ENCODE measurements at regions not wholly inside any gene's neighbourhood (a gene's known extent, or its start where the extent isn't known, plus 50 kb on each side); places are given as distances from the start of the nearest gene placed in this dataset.

GRCh38 chr15:66840615-66841390 lies 138.8 kb downstream of the SMAD6 start:
- no peak overlapping the region for H3K4me3 Mint-ChIP-seq (ENCODE audit: unreplicated experiment)
- peaks cover 11% of the 10 kb centered on the region for H3K27me3 Mint-ChIP-seq (ENCODE audit: unreplicated experiment)
- no peak for DNase-seq (ENCODE audit: low spot score)
- H3K4me1 Mint-ChIP-seq (ENCODE audit: unreplicated experiment): peaks cover 5% of the 10 kb centered on the region
- H3K27ac Mint-ChIP-seq (ENCODE audit: unreplicated experiment): no peak overlapping the region
- no peaks in the 10 kb centered on the region for H3K9me3 Mint-ChIP-seq (ENCODE audit: unreplicated experiment)
- TF ChIP-seq CTCF (IDR thresholded peaks at IDR 0.05; ENCODE audit: unreplicated experiment): no peak
- peaks cover 5% of the 10 kb centered on the region for H3K36me3 Mint-ChIP-seq (ENCODE audit: low read depth, unreplicated experiment)

DNA sequence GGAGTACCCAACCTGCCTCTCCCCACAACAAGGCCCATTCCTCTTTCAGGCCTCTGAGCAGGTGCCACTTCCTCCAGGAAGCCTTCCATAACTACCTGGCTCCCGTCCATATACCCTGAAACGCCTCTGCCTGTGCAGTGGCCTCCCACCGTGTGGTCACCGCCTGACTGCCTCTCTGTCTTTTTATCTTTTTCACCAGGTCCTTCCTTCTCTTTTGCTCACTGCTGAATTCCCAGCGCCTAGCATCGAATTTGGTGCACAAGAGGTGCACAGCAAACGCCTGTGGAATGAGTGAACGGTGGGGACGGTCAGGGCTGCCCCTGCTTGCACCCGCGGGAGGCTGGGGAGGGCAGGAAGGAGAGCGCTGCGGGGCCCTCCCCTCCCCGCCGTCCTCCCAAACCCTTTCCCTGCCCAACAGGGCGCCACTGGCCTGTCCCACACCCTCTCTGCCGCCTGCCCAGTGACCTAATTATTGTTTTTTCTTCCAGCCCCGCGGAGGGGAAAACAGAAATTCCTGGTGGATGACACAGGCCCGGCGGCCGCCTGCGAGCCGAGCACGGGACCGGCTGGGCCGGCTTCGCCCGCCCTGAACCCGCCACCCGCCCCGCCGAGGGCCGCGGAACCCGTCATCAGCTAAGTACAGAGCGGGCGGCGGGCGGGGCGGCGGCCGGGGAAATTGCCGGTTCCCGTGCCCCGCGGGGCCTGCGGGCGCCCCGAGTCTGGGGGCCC lies 140.1 kb downstream of the SMAD6 start:
- peaks cover 5% of the 10 kb centered on the region for H3K36me3 Mint-ChIP-seq (ENCODE audit: low read depth, unreplicated experiment)
- peak; percentile 70 for DNase-seq (ENCODE audit: low spot score)
- peak overlapping the region; percentile 42 for H3K4me3 Mint-ChIP-seq (ENCODE audit: unreplicated experiment)
- H3K27me3 Mint-ChIP-seq (ENCODE audit: unreplicated experiment): peaks cover 11% of the 10 kb centered on the region
- H3K9me3 Mint-ChIP-seq (ENCODE audit: unreplicated experiment): no peaks in the 10 kb centered on the region
- peaks cover 5% of the 10 kb centered on the region for H3K4me1 Mint-ChIP-seq (ENCODE audit: unreplicated experiment)
- no peak for TF ChIP-seq CTCF (IDR thresholded peaks at IDR 0.05; ENCODE audit: unreplicated experiment)
- peak overlapping the region; percentile 21 for H3K27ac Mint-ChIP-seq (ENCODE audit: unreplicated experiment)

GRCh38 chr15:66842710-66843441 lies 140.8 kb downstream of the SMAD6 start:
- peaks cover 5% of the 10 kb centered on the region for H3K4me1 Mint-ChIP-seq (ENCODE audit: unreplicated experiment)
- no peak overlapping the region for H3K27ac Mint-ChIP-seq (ENCODE audit: unreplicated experiment)
- H3K27me3 Mint-ChIP-seq (ENCODE audit: unreplicated experiment): peaks cover 11% of the 10 kb centered on the region
- no peak for DNase-seq (ENCODE audit: low spot score)
- peak overlapping the region; percentile 82 for H3K4me3 Mint-ChIP-seq (ENCODE audit: unreplicated experiment)
- peaks cover 5% of the 10 kb centered on the region for H3K36me3 Mint-ChIP-seq (ENCODE audit: low read depth, unreplicated experiment)
- H3K9me3 Mint-ChIP-seq (ENCODE audit: unreplicated experiment): no peaks in the 10 kb centered on the region
- no peak for TF ChIP-seq CTCF (IDR thresholded peaks at IDR 0.05; ENCODE audit: unreplicated experiment)

DNA sequence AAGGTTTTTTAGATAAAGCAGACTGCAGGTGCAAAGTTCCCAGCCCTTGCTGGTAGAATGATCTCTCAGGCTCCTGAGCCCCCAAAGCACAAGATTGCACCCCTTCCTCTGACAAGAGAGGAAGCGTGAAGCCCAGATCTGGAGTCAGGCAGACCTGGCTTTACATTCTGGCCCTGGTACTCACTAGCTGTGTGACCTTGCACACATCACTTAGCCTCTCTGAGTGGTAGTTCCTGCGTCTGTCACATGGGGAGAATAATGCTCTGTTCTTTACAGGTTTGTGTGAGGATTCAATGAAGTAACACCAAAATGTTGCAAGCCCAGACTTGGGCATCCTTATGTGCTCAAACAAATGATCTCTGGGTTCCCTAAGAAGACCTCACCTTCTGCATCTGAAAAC lies 141.5 kb downstream of the SMAD6 start:
- peaks cover 5% of the 10 kb centered on the region for H3K36me3 Mint-ChIP-seq (ENCODE audit: low read depth, unreplicated experiment)

More for the DNA sequence above, 141.5 kb downstream of the SMAD6 start:
- H3K4me1 Mint-ChIP-seq (ENCODE audit: unreplicated experiment): peaks cover 5% of the 10 kb centered on the region
- H3K27ac Mint-ChIP-seq (ENCODE audit: unreplicated experiment): no peak overlapping the region
- no peak overlapping the region for H3K4me3 Mint-ChIP-seq (ENCODE audit: unreplicated experiment)
- TF ChIP-seq CTCF (IDR thresholded peaks at IDR 0.05; ENCODE audit: unreplicated experiment): no peak
- no peaks in the 10 kb centered on the region for H3K9me3 Mint-ChIP-seq (ENCODE audit: unreplicated experiment)
- H3K27me3 Mint-ChIP-seq (ENCODE audit: unreplicated experiment): peaks cover 11% of the 10 kb centered on the region
- DNase-seq (ENCODE audit: low spot score): no peak

Measured in endothelial cell (in vitro differentiated cells).